BLaER1 (cell line): ENCODE measurements at regions not wholly inside any gene's neighbourhood (a gene's known extent, or its start where the extent isn't known, plus 50 kb on each side); places are given as distances from the start of the nearest gene placed in this dataset.
"Not testable (repeated sequence)": the region's sequence is repeated elsewhere in the genome, so short reads cannot be mapped to it uniquely, and the experiment has no call there.

ENCODE experiments used
- H3K27ac ChIP-seq: shearing (Covaris generic); formaldehyde crosslinking; 2 replicates; pipeline ENCODE4 v1.8.1; 2022
- H3K27me3 ChIP-seq: shearing (Covaris generic); formaldehyde crosslinking; 2 replicates; pipeline ENCODE4 v1.8.1; 2022
- H3K36me3 ChIP-seq: shearing (Covaris generic); formaldehyde crosslinking; 2 replicates; pipeline ENCODE4 v1.8.1; 2022
- H3K4me1 ChIP-seq: shearing (Covaris generic); formaldehyde crosslinking; 2 replicates; pipeline ENCODE4 v1.8.1; 2022
- H3K4me2 ChIP-seq: shearing (Covaris generic); formaldehyde crosslinking; 2 replicates; pipeline ENCODE4 v1.8.1; 2022
- H3K4me3 ChIP-seq: shearing (Covaris generic); formaldehyde crosslinking; 2 replicates; pipeline ENCODE4 v1.8.1; 2022
- H3K9ac ChIP-seq: shearing (Covaris generic); formaldehyde crosslinking; 2 replicates; pipeline ENCODE4 v1.8.1; 2022
- H3K9me3 ChIP-seq: shearing (Covaris generic); formaldehyde crosslinking; 2 replicates; pipeline ENCODE4 v1.8.1; 2022
- H4K20me1 ChIP-seq: shearing (Covaris generic); formaldehyde crosslinking; 2 replicates; pipeline ENCODE4 v1.8.1; 2022
- Cebpa-rat ChIP-seq: shearing (Covaris generic); IDR thresholded peaks from 2 replicates; pipeline ENCODE4 v1.8.1; 2022

GRCh38 chr5:25357605-25358004 is 712.8 kb upstream of the CDH10 start:
- peaks cover 5% of the 10 kb centered on the region; the same call in 1 of the 2 replicates for H3K9me3 ChIP-seq
- H3K4me2 ChIP-seq: no peak overlapping the region
- H3K4me1 ChIP-seq: no peaks in the 10 kb centered on the region
- no peak overlapping the region for H3K4me3 ChIP-seq
- no peaks in the 10 kb centered on the region for H3K27me3 ChIP-seq
- no peaks in the 10 kb centered on the region for H4K20me1 ChIP-seq
- H3K36me3 ChIP-seq: no peaks in the 10 kb centered on the region
- H3K9ac ChIP-seq: no peak overlapping the region
- H3K27ac ChIP-seq: no peak overlapping the region
- no peak for TF ChIP-seq Cebpa-rat

DNA sequence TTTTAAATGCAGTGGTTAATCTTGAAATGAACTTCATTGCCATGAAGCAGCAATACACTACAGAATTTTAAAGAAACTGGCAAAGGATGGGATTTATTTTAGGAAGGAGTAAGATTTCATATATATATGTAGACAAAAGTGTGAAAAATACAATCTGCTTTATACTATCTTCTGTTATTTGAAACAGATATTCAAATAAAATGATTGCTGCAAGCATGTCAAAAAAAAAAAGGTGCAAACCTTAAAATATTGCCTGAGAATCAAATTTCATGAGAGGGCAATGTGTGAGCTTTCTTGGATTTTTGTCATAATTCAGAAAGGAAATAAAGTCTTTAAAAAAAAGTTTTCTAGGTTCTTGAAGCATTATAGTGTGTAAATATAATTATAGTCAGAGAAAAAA is 705.0 kb upstream of the CDH10 start:
- Histone ChIP-seq H4K20me1 (no peaks in the 10 kb centered on the region), H3K4me1 (no peaks in the 10 kb centered on the region), H3K9me3 (no peaks in the 10 kb centered on the region), H3K27me3 (no peaks in the 10 kb centered on the region), H3K36me3 (no peaks in the 10 kb centered on the region), H3K27ac (no peak overlapping the region), H3K4me2 (no peak overlapping the region), H3K4me3 (no peak overlapping the region), H3K9ac (no peak overlapping the region)
- TF ChIP-seq Cebpa-rat: no peak

GRCh38 chr5:25345240-25345771 is 700.5 kb upstream of the CDH10 start:
- TF ChIP-seq Cebpa-rat: no peak
- Histone ChIP-seq H3K9me3 (no peaks in the 10 kb centered on the region), H3K36me3 (no peaks in the 10 kb centered on the region), H3K27ac (no peak overlapping the region), H3K4me1 (no peaks in the 10 kb centered on the region), H3K4me2 (no peak overlapping the region), H3K27me3 (no peaks in the 10 kb centered on the region), H4K20me1 (no peaks in the 10 kb centered on the region), H3K9ac (no peak overlapping the region), H3K4me3 (no peak overlapping the region)

DNA sequence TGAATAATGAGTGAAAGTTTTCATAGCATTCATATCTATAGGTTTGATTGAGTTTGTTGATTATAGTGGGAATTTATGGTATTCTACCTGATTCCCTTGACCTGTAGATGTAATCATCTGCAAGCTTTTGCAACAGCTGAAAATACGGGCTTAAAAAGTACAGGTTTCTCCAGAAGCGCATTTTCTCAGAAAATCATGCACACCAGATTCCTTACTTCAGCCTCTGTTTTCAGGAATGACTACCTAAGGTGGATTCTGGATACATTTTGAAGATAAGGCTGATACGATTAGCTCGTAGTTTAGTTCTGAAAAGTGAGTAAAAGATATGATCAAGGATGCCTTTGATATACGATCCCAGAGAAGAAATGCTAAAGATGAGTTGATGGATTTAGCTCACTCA is 694.8 kb upstream of the CDH10 start:
- Histone ChIP-seq H3K4me2 (no peak overlapping the region), H3K4me1 (no peaks in the 10 kb centered on the region), H3K9me3 (no peaks in the 10 kb centered on the region), H3K36me3 (no peaks in the 10 kb centered on the region), H3K4me3 (no peak overlapping the region), H4K20me1 (no peaks in the 10 kb centered on the region), H3K27ac (no peak overlapping the region), H3K9ac (no peak overlapping the region), H3K27me3 (no peaks in the 10 kb centered on the region)
- TF ChIP-seq Cebpa-rat: no peak

DNA sequence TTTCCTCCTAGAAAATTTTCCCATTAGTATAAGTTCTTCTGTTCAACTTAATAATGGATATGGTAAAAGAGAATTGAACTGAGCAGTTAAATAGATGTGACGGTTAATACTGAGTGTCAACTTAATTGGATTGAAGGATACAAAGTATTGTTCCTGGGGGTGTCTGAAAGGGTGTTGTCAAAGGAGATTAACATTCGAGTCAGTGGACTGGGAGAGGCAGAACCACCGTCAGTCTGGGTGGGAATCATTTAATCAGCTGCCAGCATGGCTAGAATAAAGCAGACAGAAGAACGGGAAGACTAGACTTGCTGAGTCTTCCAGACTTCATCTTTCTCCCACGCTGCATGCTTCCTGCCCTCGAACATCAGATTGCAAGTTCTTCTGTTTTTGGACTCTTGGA is 689.6 kb upstream of the CDH10 start:
- Histone ChIP-seq H3K4me3 (no peak overlapping the region), H4K20me1 (no peaks in the 10 kb centered on the region), H3K36me3 (no peaks in the 10 kb centered on the region), H3K27me3 (no peaks in the 10 kb centered on the region), H3K27ac (no peak overlapping the region), H3K9ac (no peak overlapping the region), H3K4me1 (no peaks in the 10 kb centered on the region), H3K4me2 (no peak overlapping the region), H3K9me3 (peaks cover 4% of the 10 kb centered on the region; the same call in 1 of the 2 replicates)
- no peak for TF ChIP-seq Cebpa-rat

- H3K4me1 ChIP-seq: no peaks in the 10 kb centered on the region
- H3K9me3 ChIP-seq: peaks cover 4% of the 10 kb centered on the region; the same call in 1 of the 2 replicates
- H3K4me2 ChIP-seq: no peak overlapping the region
- H3K4me3 ChIP-seq: no peak overlapping the region
- no peak overlapping the region for H3K9ac ChIP-seq
- no peaks in the 10 kb centered on the region for H3K27me3 ChIP-seq
- no peaks in the 10 kb centered on the region for H4K20me1 ChIP-seq
- no peak for TF ChIP-seq Cebpa-rat
- H3K27ac ChIP-seq: no peak overlapping the region
- H3K36me3 ChIP-seq: no peaks in the 10 kb centered on the region
Measured at GRCh38 chr5:25330721-25331120, 685.9 kb upstream of the CDH10 start.

DNA sequence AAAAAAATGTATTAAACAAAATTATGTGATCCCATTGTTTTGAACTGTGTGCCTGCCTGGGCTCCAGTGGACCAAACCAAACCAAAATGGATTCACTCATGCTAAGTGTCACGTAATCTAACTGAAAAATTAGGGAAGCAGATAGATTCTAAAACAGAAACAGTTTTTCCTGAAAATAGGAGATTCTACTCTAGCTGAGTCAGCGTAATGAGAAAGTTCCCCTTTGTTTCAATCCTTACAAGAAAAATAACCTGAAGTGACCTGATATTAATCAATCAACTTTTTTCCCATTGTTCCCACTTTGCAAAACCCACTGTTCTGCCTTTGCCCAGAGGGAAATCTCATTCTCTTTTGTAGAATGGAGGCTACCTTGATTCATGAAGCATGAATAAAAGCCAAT is 682.4 kb upstream of the CDH10 start:
- Histone ChIP-seq H3K4me2 (no peak overlapping the region), H3K27me3 (no peaks in the 10 kb centered on the region), H4K20me1 (no peaks in the 10 kb centered on the region), H3K36me3 (no peaks in the 10 kb centered on the region), H3K9ac (no peak overlapping the region), H3K9me3 (peaks cover 4% of the 10 kb centered on the region; the same call in 1 of the 2 replicates), H3K4me1 (no peaks in the 10 kb centered on the region), H3K4me3 (no peak overlapping the region), H3K27ac (no peak overlapping the region)
- no peak for TF ChIP-seq Cebpa-rat

DNA sequence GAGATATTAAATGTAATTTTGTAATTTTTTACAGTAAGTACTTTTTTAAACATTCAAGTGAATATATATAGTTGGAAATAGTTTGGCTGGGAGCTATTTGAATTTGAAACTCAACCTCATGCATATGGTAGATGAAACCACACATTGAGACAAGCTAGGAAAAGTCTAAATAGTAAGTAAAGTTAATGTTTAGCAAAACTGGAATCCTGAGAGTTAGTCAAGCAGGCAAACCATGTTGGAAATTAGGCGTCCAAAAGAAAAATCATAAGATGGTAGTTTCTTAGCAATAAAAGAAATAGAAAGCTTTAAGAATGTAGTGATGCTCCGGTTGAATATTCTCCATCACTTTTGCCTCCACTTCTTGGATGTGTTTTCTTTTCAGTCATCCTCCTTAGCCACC is 657.1 kb upstream of the CDH10 start:
- H4K20me1 ChIP-seq: no peaks in the 10 kb centered on the region
- no peak overlapping the region for H3K4me2 ChIP-seq
- no peaks in the 10 kb centered on the region for H3K4me1 ChIP-seq
- no peaks in the 10 kb centered on the region for H3K9me3 ChIP-seq
- H3K27ac ChIP-seq: no peak overlapping the region
- no peak for TF ChIP-seq Cebpa-rat
- no peak overlapping the region for H3K4me3 ChIP-seq
- H3K36me3 ChIP-seq: no peaks in the 10 kb centered on the region
- no peaks in the 10 kb centered on the region for H3K27me3 ChIP-seq
- no peak overlapping the region for H3K9ac ChIP-seq

DNA sequence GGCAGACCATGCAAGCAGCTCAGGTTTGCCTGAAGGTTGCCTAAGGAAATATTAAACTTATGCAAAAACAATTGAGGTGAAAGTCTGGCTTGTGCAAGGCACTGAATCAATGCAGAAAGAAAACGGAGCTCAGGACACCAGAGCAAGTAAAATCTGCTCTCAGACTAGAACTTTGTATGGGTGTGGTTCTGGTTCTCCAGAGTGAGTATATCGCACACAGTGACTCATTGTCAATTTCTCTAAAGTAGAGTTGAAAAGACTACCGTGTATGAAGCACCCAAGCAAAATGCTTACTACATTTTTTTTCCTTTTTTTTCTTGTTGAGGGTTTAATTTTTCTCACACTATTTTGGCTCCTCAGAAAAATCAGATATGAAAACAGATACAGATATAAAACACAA is 650.3 kb upstream of the CDH10 start:
- Histone ChIP-seq H3K4me3 (no peak overlapping the region), H3K9ac (no peak overlapping the region), H3K9me3 (no peaks in the 10 kb centered on the region), H3K27ac (no peak overlapping the region), H4K20me1 (no peaks in the 10 kb centered on the region), H3K4me1 (no peaks in the 10 kb centered on the region), H3K36me3 (no peaks in the 10 kb centered on the region), H3K4me2 (no peak overlapping the region), H3K27me3 (no peaks in the 10 kb centered on the region)
- TF ChIP-seq Cebpa-rat: no peak

GRCh38 chr5:25289766-25290165 is 645.0 kb upstream of the CDH10 start:
- not testable (repeated sequence) for H3K4me3 ChIP-seq, H3K4me1 ChIP-seq, H3K27ac ChIP-seq, H3K36me3 ChIP-seq, H4K20me1 ChIP-seq, H3K27me3 ChIP-seq, H3K9me3 ChIP-seq, H3K9ac ChIP-seq, H3K4me2 ChIP-seq

DNA sequence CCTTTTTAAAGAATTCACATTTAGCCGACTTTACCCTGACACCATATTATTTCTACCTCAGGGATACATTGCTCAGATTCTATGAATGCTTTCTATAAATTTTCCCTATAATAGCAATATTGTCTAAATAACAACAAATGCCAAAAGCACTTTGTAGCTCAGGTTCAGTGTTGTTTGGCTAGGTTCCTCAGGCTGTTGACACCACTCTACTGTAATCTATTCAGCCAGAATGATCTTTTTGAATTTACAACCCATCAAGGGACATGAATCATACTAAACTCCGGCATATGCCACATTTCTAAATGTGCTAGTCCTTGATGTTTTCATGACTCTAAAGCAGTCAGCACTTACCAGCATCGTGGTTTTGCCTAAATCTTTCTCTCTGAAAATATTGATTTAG is 641.5 kb upstream of the CDH10 start:
- Histone ChIP-seq H3K4me1 (no peaks in the 10 kb centered on the region), H3K4me3 (no peak overlapping the region), H3K27me3 (no peaks in the 10 kb centered on the region), H3K4me2 (no peak overlapping the region), H3K9ac (no peak overlapping the region), H3K27ac (no peak overlapping the region), H4K20me1 (no peaks in the 10 kb centered on the region), H3K9me3 (0 out of 2 replicates have a peak, but pooled peaks cover 3% of the 10 kb centered on the region), H3K36me3 (no peaks in the 10 kb centered on the region)
- no peak for TF ChIP-seq Cebpa-rat
